ENCODE measurements at regions not wholly inside any gene's neighbourhood (a gene's known extent, or its start where the extent isn't known, plus 50 kb on each side); places are given as distances from the start of the nearest gene placed in this dataset.

- DNase-seq (ENCODE audit: low spot score) = no peak
Measured at GRCh38 chr10:124302951-124303505, 115.7 kb downstream of the OAT start.

GRCh38 chr10:124301736-124302135, 117.0 kb downstream of the OAT start:
- no peak for DNase-seq (ENCODE audit: low spot score)

- DNase-seq (ENCODE audit: low spot score) = no peak
Measured at GRCh38 chr10:124300735-124301134, 118.0 kb downstream of the OAT start.

GRCh38 chr10:124300224-124300623, 118.5 kb downstream of the OAT start:
- no peak for DNase-seq (ENCODE audit: low spot score)

- DNase-seq (ENCODE audit: low spot score) = no peak
Measured at GRCh38 chr10:124299696-124300095, 119.0 kb downstream of the OAT start.

GRCh38 chr10:124298891-124299290, 119.8 kb downstream of the OAT start:
- DNase-seq (ENCODE audit: low spot score) = peak; percentile 59

GRCh38 chr10:124296813-124297788, 121.6 kb downstream of the OAT start:
- DNase-seq (ENCODE audit: low spot score) = peak; percentile 33

- DNase-seq (ENCODE audit: low spot score) = peak; percentile 76
Measured at GRCh38 chr10:124296121-124296812, 122.5 kb downstream of the OAT start.

- DNase-seq (ENCODE audit: low spot score) = peak; percentile 51
Measured at GRCh38 chr10:124294811-124295770, 123.6 kb downstream of the OAT start.

GRCh38 chr10:124293616-124294449, 124.9 kb downstream of the OAT start:
- peak; percentile 23 for DNase-seq (ENCODE audit: low spot score)

- peak; percentile 44 for DNase-seq (ENCODE audit: low spot score)
Measured at GRCh38 chr10:124292911-124293615, 125.7 kb downstream of the OAT start.

GRCh38 chr10:124291001-124291701, 127.6 kb downstream of the OAT start:
- peak; percentile 63 for DNase-seq (ENCODE audit: low spot score)

GRCh38 chr10:124289851-124290795, 128.6 kb downstream of the OAT start:
- DNase-seq (ENCODE audit: low spot score) = peak; percentile 52

- DNase-seq (ENCODE audit: low spot score) = peak; percentile 62
Measured at GRCh38 chr10:124288928-124289850, 129.5 kb downstream of the OAT start.

- no peak for DNase-seq (ENCODE audit: low spot score)
Measured at GRCh38 chr10:124288486-124288885, 130.2 kb downstream of the OAT start.

GRCh38 chr10:124287791-124288190, 130.9 kb downstream of the OAT start:
- peak; percentile 53 for DNase-seq (ENCODE audit: low spot score)

GRCh38 chr10:124287071-124287685, 131.5 kb downstream of the OAT start:
- DNase-seq (ENCODE audit: low spot score) = no peak

Measured in left forelimb (tissue), 1 donor.